H54 (cell line): ENCODE measurements at regions not wholly inside any gene's neighbourhood (a gene's known extent, or its start where the extent isn't known, plus 50 kb on each side); places are given as distances from the start of the nearest gene placed in this dataset.

ENCODE experiments used
- DNase-seq: peaks from one replicate; pipeline ENCODE4 v3.0.0; 2011; ENCODE audit warnings: low spot score, mixed read lengths; ENCODE audit not compliant: insufficient read length
- FAIRE-seq: peaks from 3 replicates; lab custom pipeline; 2011; peaks lifted over from hg19 to GRCh38; lab: Jason Lieb, UNC
- POLR2A ChIP-seq: IDR thresholded peaks from 2 replicates; pipeline ENCODE4 v1.6.1; 2011; ENCODE audit warnings: low read depth, mild to moderate bottlenecking, low read length

GRCh38 chr7:85554236-85555178 lies 367.7 kb upstream of the SEMA3D start:
- FAIRE-seq (peak; percentile 84), DNase-seq (no peak)
- TF ChIP-seq POLR2A, result no peak

DNA sequence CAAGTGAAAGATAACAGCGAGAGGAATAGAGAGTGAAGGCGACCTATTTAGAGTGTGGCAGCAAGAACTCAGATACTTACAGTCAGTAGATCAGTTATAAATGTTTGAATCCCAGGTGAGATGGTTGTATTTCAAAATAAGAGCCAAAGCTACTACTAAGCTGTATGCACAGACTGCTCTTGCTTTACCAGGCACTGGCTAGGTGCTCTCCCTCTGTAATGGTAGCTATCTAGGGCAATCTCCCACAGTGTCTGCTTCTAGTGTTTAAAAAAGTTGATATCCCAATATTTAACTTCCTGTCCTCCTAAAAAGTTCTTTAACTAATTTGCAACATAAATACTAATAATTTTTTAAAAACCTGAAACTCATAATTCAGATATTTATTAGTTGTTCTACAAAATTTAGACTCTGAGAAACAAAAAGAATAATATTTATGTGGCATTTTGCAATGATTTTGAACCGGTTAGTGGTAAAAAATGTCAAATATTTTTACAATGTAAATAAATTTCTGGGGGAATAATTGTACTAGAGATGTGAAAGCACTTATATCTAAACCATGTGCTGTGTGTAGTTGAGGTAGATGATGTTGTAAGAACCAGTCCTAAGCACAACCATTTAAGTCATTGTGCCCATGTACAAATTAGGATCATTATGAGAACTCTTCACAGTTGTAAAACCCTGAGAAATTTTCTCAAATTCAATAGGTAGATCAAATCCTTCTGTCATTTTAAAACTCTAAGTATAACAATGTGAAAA lies 349.3 kb upstream of the SEMA3D start:
- DNase-seq (no peak), FAIRE-seq (no peak)
- TF ChIP-seq POLR2A, result no peak

DNA sequence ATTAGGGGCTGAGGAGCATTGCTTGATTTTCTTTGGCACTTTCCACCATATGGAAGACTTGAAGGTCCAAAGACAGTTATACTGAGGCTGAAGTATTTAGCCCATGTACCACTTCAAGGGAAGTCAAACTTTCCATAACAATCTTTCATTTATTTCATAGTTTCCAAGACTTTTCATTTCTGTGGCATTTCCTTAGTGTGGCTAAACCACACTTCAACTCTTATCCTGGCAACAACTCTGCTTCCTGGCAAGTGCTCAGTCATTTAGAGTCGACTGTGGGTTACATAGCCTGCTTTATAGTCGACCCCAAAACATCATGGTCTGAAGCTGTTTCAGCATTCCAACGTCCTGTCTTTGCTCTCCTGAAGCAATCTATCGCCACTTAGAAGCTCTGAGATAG lies 343.0 kb upstream of the SEMA3D start:
- TF ChIP-seq POLR2A, result no peak
- no peak for DNase-seq
- FAIRE-seq, result no peak

- TF ChIP-seq POLR2A, result no peak
- DNase-seq (no peak), FAIRE-seq (no peak)
Measured at GRCh38 chr7:85529201-85529600, 342.3 kb upstream of the SEMA3D start.

- DNase-seq (no peak), FAIRE-seq (no peak)
- TF ChIP-seq POLR2A, result no peak
Measured at GRCh38 chr7:85528581-85528980, 341.7 kb upstream of the SEMA3D start.

DNA sequence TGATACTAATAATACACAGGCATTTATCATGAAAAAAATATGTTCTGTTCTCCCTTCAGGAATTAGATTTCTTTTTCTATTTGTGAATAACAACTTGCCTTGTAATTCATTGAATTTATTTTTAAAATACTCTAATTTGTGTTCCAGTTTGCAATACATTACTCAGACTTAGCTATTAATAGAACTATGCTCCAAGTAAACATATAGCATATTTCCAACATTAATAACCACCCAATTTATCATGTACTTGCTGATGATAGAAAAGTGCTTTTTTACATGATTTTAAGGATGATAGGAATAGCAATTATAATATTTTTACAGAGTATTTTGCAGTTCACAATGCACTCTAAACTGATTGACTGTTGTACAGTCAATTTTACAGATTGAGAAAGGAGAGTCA lies 338.8 kb upstream of the SEMA3D start:
- no peak for TF ChIP-seq POLR2A
- FAIRE-seq (no peak), DNase-seq (no peak)

GRCh38 chr7:85522070-85522469 lies 335.2 kb upstream of the SEMA3D start:
- FAIRE-seq (no peak), DNase-seq (no peak)
- TF ChIP-seq POLR2A, result no peak

DNA sequence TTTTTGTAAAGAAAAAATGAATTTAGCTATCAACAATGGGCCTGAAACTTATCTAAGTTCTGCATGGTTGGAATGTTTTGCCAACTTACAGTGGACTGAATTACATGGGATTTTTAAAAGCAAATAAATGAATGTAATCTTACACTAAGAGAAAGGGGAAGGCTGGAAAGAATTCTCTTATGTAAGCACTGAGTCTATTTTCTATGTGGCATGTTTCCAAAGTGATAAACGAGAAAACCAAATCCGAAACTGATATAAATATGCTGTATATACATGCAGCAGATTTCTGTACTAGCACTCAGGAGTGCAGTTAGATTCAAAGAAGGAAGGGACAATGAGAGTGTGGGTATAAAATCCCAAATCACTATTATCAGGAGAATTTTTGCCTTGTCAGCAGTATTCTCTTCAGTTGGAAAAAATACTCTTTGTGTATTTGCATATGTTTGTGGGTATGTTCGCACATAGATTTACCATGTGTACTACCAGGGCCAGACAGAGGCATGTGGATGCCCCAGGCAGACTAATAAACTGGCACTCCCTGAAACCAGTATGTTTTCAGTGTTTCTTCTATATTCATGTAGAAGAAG lies 334.3 kb upstream of the SEMA3D start:
- no peak for TF ChIP-seq POLR2A
- DNase-seq, result no peak
- FAIRE-seq, result no peak

- no peak for FAIRE-seq
- no peak for TF ChIP-seq POLR2A
- DNase-seq, result no peak
Measured at GRCh38 chr7:85520175-85520574, 333.3 kb upstream of the SEMA3D start.

DNA sequence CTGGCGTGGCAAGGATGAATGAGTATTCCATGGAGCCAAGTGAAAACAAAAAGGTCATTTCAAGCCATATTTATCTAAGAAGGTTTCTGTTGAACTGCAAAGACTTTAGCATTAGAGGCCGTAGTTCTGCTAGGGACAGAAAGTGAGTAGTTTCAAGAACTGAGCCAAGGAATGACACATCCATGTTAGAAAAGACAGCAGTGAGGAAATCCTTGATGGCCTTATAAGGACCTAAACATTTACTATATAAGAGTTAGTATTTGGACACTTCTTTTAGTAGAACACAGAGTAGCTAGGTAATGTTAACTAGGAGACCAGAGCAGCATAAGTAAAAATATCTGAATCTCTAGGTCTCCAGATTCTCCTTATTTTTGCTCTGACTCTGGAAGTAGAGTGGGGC lies 329.8 kb upstream of the SEMA3D start:
- no peak for DNase-seq
- no peak for TF ChIP-seq POLR2A
- no peak for FAIRE-seq

GRCh38 chr7:85512790-85513189 lies 325.9 kb upstream of the SEMA3D start:
- DNase-seq (no peak), FAIRE-seq (no peak)
- TF ChIP-seq POLR2A, result no peak

DNA sequence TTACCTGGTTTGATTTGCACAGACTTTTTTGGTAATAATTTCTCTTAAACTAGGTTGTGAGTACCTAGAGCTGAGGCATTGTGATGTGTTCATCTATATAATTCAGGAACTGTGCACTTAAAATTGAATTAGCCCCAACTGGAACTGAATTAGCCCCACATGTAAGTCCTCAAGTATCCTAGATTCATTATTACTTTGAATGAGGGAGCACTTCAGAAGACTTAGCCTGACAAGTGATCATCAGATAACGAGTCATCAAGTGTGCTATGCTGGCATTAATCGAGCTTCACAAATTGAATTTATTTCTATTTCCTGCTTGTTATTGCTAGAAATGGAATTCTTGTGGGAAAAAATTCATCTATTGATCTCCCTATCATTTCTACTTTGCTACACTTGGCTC lies 323.4 kb upstream of the SEMA3D start:
- FAIRE-seq (no peak), DNase-seq (no peak)
- no peak for TF ChIP-seq POLR2A

GRCh38 chr7:85509476-85509875 lies 322.6 kb upstream of the SEMA3D start:
- FAIRE-seq (no peak), DNase-seq (no peak)
- TF ChIP-seq POLR2A, result no peak
